ENCODE measurements at regions not wholly inside any gene's neighbourhood (a gene's known extent, or its start where the extent isn't known, plus 50 kb on each side); places are given as distances from the start of the nearest gene placed in this dataset.
"Not testable (repeated sequence)": the region's sequence is repeated elsewhere in the genome, so short reads cannot be mapped to it uniquely, and the experiment has no call there.

GRCh38 chr1:117314951-117315350 lies 52.3 kb upstream of the MAN1A2 start:
- not testable (repeated sequence) for DNase-seq (ENCODE audit: low read depth in 4 of 4, low spot score in 3 of 4)

GRCh38 chr1:117313555-117313954 lies 53.7 kb upstream of the MAN1A2 start:
- DNase-seq (ENCODE audit: low read depth in 4 of 4, low spot score in 3 of 4) = no peak

- DNase-seq (ENCODE audit: low read depth in 4 of 4, low spot score in 3 of 4) = no peak
Measured at GRCh38 chr1:117312453-117313138, 54.7 kb upstream of the MAN1A2 start.

- no peak for DNase-seq (ENCODE audit: low read depth in 4 of 4, low spot score in 3 of 4)
Measured at GRCh38 chr1:117308311-117308916, 58.8 kb upstream of the MAN1A2 start.

GRCh38 chr1:117301901-117302300 lies 65.3 kb upstream of the MAN1A2 start:
- no peak for DNase-seq (ENCODE audit: low read depth in 4 of 4, low spot score in 3 of 4)

- not testable (repeated sequence) for DNase-seq (ENCODE audit: low read depth in 4 of 4, low spot score in 3 of 4)
Measured at GRCh38 chr1:117300183-117300582, 67.1 kb upstream of the MAN1A2 start.

GRCh38 chr1:117295001-117295400 lies 72.2 kb upstream of the MAN1A2 start:
- DNase-seq (ENCODE audit: low read depth in 4 of 4, low spot score in 3 of 4) = no peak

GRCh38 chr1:117290890-117291289 lies 76.4 kb upstream of the MAN1A2 start:
- no peak for DNase-seq (ENCODE audit: low read depth in 4 of 4, low spot score in 3 of 4)

DNA sequence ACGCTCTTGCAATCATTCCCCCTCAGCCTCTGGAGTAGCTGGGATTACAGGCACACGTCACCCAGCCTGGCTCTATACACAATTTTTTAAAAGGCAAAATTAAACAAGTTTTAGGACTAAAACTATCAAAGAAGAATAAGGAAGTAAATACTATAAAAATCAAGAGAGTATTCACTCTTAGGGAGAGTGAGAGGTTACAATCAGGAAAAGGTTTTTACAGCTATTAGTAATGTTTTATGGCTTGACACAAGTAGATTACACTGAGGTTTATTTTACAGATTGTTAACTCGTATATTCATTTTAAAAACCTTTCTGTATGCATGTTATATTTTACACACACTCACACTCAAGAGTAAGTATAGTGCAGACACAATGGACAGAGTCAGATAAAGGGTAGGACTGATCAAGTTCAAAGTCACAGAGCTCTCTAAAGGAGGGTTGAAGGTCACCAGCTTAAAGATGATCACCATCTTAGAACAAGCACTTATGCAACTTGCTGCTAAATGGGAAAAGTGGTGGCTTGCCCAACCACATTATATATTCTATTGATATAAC lies 77.9 kb upstream of the MAN1A2 start:
- DNase-seq (ENCODE audit: low read depth in 4 of 4, low spot score in 3 of 4) = no peak

GRCh38 chr1:117286562-117286961 lies 75.8 kb upstream of the VTCN1 start:
- no peak for DNase-seq (ENCODE audit: low read depth in 4 of 4, low spot score in 3 of 4)

- no peak for DNase-seq (ENCODE audit: low read depth in 4 of 4, low spot score in 3 of 4)
Measured at GRCh38 chr1:117286145-117286544, 75.4 kb upstream of the VTCN1 start.

DNA sequence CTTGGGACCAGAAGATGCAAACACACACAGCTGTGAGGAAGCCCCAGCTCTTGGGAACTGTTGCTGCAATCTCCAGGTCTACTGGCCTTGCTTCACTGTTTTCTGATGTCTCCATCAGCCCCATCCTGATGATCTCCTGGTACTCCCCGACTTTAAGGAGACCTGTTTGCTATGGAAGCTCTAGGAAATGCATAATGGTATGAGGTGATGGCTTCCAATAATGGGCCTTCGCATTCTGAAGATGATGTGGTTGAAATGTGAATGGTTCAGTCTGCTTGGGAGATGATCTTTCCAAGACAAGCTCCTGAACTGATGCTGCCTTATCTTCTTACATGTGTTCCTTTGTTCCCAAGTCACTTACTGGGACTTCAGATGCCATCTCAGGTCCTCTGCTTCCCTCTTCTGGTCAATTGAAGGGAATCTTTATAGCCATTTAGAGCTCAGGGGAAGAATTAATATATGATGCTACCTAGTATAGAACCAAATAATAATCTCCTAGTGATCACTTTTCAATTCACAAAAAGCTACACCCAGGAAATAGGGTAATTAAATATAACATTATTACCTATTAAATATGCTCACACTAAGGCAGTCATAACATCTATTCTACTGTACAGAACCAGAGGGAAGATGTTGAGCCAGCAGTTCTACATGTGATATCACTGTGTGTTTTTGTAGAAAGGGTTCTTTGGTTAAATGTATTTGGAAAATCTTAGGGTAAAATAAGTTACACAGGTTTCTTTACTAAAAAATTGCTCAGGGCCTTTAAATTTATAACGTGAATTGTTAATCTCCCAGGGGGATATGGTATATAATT lies 73.9 kb upstream of the VTCN1 start:
- peak; percentile 41 to 53 (median 48) for DNase-seq (ENCODE audit: low read depth in 4 of 4, low spot score in 3 of 4)

DNA sequence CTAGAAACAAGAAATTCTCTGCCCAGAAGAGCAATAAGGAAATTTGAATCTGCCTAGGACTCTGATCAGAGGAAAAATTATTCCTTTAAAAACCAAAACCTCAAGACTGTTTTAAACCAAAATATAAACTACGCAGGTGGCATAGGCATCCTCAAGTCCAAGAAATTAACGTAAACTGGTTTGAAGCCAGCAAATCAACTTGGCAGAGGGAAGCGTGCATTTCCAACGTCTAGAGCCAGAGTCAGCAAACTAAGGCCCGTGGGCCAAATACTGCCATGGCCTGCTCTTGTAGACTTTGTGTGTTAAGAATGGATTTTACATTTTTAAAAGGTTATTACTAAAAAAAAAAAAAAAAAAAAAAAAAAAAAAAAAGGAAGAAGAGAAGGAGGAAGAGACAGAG lies 67.8 kb upstream of the VTCN1 start:
- no peak for DNase-seq (ENCODE audit: low read depth in 4 of 4, low spot score in 3 of 4)

- DNase-seq (ENCODE audit: low read depth in 4 of 4, low spot score in 3 of 4) = no peak
Measured at GRCh38 chr1:117275055-117275454, 64.3 kb upstream of the VTCN1 start.

- no peak for DNase-seq (ENCODE audit: low read depth in 4 of 4, low spot score in 3 of 4)
Measured at GRCh38 chr1:117271959-117272358, 61.2 kb upstream of the VTCN1 start.

DNA sequence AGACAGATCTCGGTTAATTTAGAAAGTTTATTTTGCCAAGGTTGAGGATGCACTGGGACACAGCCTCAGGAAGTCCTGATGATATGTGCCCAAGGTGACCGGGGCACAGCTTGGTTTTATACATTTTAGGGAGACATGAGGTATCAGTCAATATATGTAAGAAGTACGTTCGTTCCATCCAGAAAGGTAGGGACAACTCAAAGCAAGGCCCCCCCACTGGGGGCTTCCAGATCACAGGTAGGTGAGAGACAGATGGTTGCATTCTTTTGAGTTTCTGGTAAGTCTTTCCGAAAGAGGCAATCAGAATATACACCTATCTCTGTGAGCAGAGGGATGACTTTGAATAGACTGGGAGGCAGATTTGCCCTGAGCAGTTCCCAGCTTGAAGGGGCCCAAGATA lies 60.4 kb upstream of the VTCN1 start:
- DNase-seq (ENCODE audit: low read depth in 4 of 4, low spot score in 3 of 4) = no peak

- no peak for DNase-seq (ENCODE audit: low read depth in 4 of 4, low spot score in 3 of 4)
Measured at GRCh38 chr1:117270679-117271078, 60.0 kb upstream of the VTCN1 start.

DNA sequence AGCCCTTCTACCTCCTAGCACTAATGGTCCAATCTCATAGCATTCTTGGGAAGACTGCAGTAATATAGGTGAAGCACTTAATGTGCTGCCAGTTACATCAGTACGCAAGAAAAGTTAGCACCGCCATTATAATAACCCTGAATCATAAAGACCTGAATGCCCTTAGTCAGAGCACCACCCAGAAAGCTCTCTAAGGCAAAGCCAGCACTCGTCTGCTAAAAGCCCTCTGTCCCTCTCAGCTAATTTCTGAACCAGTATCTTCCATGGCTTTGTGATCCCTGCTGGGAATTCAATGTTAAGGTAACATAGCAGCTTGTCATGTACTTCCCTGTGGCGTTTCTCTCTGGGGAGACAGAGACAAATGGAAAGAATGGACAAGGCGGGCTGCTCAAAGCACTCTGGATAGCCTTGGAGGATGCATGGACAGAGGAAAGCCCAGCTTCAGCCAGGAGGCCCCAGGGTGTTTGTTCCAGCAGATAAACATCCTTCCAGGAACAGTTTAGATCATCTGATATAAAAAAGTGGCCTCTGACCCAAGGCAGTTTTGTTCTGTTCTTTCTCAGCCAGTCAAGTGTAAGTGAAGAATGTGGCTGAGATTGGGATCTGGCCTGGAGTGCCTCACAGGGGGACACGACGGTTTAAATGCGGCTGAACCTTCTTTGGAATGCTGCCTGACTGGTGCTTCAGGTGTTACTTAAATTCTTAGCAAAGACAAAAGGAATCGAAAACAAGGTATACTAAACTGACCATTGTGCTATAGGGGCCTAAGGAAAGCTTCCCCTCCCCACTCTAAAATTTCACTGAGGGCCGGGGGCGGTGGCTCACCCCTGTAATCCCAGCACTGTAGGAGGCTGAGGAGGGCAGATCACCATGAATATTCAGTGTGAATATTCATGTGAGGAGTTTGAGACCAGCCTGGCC lies 58.1 kb upstream of the VTCN1 start:
- DNase-seq (ENCODE audit: low read depth in 4 of 4, low spot score in 3 of 4) = peak in 1 of 4 donors; percentile 14

GRCh38 chr1:117267232-117267774 lies 56.6 kb upstream of the VTCN1 start:
- DNase-seq (ENCODE audit: low read depth in 4 of 4, low spot score in 3 of 4) = no peak

DNA sequence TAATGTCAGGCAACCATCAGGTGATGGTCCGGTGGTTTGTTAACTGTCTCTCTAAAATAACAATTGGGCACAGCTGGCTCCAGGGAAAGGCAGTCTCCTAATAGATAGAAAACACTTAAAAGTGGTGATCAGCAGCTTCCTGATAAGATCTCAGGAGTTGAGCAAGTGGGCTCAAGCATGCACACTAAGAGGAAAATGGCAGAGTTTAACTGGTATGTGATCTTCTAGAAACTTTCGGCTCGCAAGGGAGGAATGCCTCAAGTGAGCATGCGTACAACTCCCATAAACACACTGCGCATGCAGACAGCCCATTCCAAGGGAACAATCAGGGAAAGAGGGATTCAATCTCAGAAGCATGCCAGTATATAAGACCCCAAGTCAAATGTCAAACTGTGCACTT lies 52.2 kb upstream of the VTCN1 start:
- DNase-seq (ENCODE audit: low read depth in 4 of 4, low spot score in 3 of 4) = no peak

Data from left renal pelvis (tissue), 4 donors.